ENCODE measurements at regions not wholly inside any gene's neighbourhood (a gene's known extent, or its start where the extent isn't known, plus 50 kb on each side); places are given as distances from the start of the nearest gene placed in this dataset.

DNA sequence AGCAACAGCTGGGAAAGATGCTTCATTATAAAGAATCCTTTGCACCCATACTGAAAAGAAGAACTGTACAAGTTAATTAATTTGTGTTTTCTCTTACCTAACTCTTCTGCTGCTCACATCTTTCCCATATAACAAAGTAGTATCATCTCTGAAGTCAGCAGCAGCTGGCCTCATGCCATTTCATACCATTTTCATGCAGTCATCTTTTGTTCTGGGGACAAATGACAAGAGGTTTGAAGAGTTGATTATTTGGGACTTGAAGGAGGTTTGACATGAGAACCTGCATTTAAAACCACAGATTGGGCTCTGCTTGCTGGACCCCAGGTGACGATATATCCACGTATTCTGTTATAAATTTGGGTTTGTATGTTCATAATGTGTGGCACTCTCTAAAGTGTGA, 430.3 kb downstream of the SPRY1 start:
- TF ChIP-seq FOXM1 (IDR thresholded peaks at IDR 0.05; ENCODE audit: borderline replicate concordance) (no peak), NFRKB (IDR thresholded peaks at IDR 0.05) (no peak), ELF4 (IDR thresholded peaks at IDR 0.05) (no peak), ZNF384 (IDR thresholded peaks at IDR 0.05) (no peak)
- TF ChIP-seq, protein P1, sequence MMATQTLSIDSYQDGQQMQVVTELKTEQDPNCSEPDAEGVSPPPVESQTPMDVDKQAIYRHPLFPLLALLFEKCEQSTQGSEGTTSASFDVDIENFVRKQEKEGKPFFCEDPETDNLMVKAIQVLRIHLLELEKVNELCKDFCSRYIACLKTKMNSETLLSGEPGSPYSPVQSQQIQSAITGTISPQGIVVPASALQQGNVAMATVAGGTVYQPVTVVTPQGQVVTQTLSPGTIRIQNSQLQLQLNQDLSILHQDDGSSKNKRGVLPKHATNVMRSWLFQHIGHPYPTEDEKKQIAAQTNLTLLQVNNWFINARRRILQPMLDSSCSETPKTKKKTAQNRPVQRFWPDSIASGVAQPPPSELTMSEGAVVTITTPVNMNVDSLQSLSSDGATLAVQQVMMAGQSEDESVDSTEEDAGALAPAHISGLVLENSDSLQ (IDR thresholded peaks at IDR 0.05): no peak
